ENCODE measurements at regions not wholly inside any gene's neighbourhood (a gene's known extent, or its start where the extent isn't known, plus 50 kb on each side); places are given as distances from the start of the nearest gene placed in this dataset.

DNA sequence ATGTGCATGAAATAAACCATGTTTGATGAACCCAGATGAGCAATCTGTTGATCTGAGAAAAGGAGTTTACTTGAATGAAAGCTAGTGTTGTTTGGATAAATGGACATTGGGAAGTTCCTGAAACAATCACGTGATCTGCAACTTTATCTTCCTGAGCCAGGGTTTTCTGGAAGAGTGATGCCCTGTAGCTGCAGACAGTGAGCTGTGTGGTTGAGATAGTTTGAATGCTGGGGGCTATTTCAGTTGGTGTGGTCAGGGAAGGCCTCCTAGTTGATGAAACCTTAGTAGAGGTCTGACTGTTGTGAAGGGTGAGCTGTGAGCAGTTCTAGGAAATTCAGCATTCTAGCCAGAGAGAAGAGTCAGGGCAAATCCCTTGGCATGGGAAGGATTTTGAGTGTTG, 643.7 kb downstream of the UTRN start:
- TF ChIP-seq, protein P1, sequence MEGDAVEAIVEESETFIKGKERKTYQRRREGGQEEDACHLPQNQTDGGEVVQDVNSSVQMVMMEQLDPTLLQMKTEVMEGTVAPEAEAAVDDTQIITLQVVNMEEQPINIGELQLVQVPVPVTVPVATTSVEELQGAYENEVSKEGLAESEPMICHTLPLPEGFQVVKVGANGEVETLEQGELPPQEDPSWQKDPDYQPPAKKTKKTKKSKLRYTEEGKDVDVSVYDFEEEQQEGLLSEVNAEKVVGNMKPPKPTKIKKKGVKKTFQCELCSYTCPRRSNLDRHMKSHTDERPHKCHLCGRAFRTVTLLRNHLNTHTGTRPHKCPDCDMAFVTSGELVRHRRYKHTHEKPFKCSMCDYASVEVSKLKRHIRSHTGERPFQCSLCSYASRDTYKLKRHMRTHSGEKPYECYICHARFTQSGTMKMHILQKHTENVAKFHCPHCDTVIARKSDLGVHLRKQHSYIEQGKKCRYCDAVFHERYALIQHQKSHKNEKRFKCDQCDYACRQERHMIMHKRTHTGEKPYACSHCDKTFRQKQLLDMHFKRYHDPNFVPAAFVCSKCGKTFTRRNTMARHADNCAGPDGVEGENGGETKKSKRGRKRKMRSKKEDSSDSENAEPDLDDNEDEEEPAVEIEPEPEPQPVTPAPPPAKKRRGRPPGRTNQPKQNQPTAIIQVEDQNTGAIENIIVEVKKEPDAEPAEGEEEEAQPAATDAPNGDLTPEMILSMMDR (IDR thresholded peaks at IDR 0.05) = no peak
- TF ChIP-seq POLR2A (IDR thresholded peaks at IDR 0.05) = no peak
